GM18867 (cell line): ENCODE measurements at regions not wholly inside any gene's neighbourhood (a gene's known extent, or its start where the extent isn't known, plus 50 kb on each side); places are given as distances from the start of the nearest gene placed in this dataset.
"Not testable (repeated sequence)": the region's sequence is repeated elsewhere in the genome, so short reads cannot be mapped to it uniquely, and the experiment has no call there.

Source experiments
- ATAC-seq: cut with Tn5 transposase; IDR thresholded peaks from one replicate; pipeline ENCODE4 v1.9.1; 2021; ENCODE audit warnings: mild to moderate bottlenecking, moderate library complexity; ENCODE audit not compliant: unreplicated experiment

GRCh38 chr4:81789158-81789557, 317.5 kb upstream of the RASGEF1B start:
- ATAC-seq: no peak

GRCh38 chr4:81786766-81787165, 315.1 kb upstream of the RASGEF1B start:
- ATAC-seq: no peak

- ATAC-seq: no peak
Measured at GRCh38 chr4:81786063-81786763, 314.5 kb upstream of the RASGEF1B start.

- no peak for ATAC-seq
Measured at GRCh38 chr4:81785338-81785737, 313.6 kb upstream of the RASGEF1B start.

- no peak for ATAC-seq
Measured at GRCh38 chr4:81783558-81783957, 311.9 kb upstream of the RASGEF1B start.

GRCh38 chr4:81781799-81782198, 310.1 kb upstream of the RASGEF1B start:
- ATAC-seq: no peak

- not testable (repeated sequence) for ATAC-seq
Measured at GRCh38 chr4:81777718-81778117, 306.0 kb upstream of the RASGEF1B start.

GRCh38 chr4:81776794-81777193, 305.1 kb upstream of the RASGEF1B start:
- no peak for ATAC-seq

- ATAC-seq: no peak
Measured at GRCh38 chr4:81773557-81773956, 301.9 kb upstream of the RASGEF1B start.

GRCh38 chr4:81771721-81772120, 300.0 kb upstream of the RASGEF1B start:
- peak; percentile 70 for ATAC-seq

- no peak for ATAC-seq
Measured at GRCh38 chr4:81769244-81769643, 297.5 kb upstream of the RASGEF1B start.

GRCh38 chr4:81758574-81759264, 287.0 kb upstream of the RASGEF1B start:
- ATAC-seq: peak; percentile 61

- no peak for ATAC-seq
Measured at GRCh38 chr4:81757691-81758090, 286.0 kb upstream of the RASGEF1B start.

GRCh38 chr4:81756973-81757372, 285.3 kb upstream of the RASGEF1B start:
- peak; percentile 96 for ATAC-seq

- no peak for ATAC-seq
Measured at GRCh38 chr4:81756042-81756441, 284.3 kb upstream of the RASGEF1B start.

- ATAC-seq: no peak
Measured at GRCh38 chr4:81754169-81754568, 282.5 kb upstream of the RASGEF1B start.

GRCh38 chr4:81751531-81752289, 280.0 kb upstream of the RASGEF1B start:
- ATAC-seq: no peak

- no peak for ATAC-seq
Measured at GRCh38 chr4:81747242-81747930, 275.7 kb upstream of the RASGEF1B start.

- ATAC-seq: no peak
Measured at GRCh38 chr4:81746773-81747172, 275.1 kb upstream of the RASGEF1B start.

GRCh38 chr4:81746071-81746470, 274.4 kb upstream of the RASGEF1B start:
- no peak for ATAC-seq

- no peak for ATAC-seq
Measured at GRCh38 chr4:81745050-81745449, 273.3 kb upstream of the RASGEF1B start.
